T-helper 1 cell (primary cell): ENCODE measurements at regions not wholly inside any gene's neighbourhood (a gene's known extent, or its start where the extent isn't known, plus 50 kb on each side); places are given as distances from the start of the nearest gene placed in this dataset.
A peak's percentile ranks its signal among the peaks of the same experiment; 100 is the strongest.
"Not testable (repeated sequence)": the region's sequence is repeated elsewhere in the genome, so short reads cannot be mapped to it uniquely, and the experiment has no call there.

Experiments used
- DNase-seq, 5 donors: peaks; one replicate each; pipeline ENCODE4 v3.0.0-alpha.2; 2012 to 2020

DNA sequence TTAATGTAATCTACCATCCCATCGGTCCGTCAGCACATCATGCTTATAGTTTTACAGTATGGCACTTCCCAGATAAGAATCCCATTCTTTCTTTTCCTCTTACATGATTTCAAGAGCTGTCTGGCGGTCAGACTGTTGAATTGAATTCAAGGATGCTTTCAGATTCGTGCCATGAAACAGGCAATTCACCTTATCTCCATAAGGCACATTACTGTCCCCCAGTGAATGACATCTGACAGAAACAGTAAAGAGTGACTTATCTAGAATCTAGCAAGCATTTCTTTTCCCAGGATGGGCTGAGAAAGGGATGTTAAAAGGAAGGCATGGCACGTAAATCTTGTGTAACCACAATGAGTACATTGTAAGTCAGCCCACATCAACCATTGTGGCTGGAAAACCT lies 61.1 kb upstream of the SEM1 start:
- DNase-seq = no peak

DNA sequence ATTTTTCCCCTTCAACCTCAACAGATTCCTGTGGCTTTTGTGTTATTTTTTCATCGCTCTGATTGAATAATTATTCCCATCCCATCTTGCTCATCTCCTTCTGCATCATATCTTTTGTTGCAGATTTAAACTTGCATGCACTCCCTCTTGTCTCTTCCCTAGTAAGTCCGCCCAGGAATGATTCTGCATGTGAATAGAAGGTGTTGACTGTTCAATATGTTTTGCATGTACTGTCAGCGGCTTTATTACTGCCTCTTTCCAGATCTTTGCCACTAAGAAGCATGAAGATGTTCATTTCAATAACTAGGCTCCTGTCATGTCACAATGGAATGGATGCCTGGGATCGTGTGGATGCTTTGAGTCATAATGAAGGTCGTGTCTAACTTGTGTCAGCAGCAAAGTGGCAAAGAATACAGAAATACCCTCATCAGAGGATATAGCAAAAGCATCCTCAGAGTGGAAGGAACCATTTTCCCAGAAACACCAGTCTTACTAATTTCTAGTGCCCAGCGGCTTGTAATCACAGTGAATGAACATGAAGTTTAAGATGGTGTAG lies 62.6 kb upstream of the SEM1 start:
- no peak for DNase-seq

DNA sequence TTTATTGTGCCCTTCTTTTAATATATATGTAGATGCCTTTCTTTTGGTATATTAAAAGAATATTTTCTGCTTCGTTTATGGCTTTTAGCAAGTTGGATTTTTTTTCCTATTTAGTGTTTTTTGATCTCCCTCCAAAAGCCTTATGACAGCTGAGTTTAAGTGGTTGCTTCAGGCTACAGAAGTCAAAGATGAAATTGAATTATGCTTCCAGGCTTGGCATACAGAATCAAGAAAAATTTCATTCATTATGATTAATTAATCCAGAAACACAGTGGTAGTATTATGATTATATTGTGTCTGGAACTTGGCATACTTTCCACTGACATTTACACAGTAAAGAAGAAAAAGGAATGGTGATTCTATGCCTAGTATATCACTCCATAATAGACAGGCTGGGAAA lies 63.8 kb upstream of the SEM1 start:
- DNase-seq = no peak

DNA sequence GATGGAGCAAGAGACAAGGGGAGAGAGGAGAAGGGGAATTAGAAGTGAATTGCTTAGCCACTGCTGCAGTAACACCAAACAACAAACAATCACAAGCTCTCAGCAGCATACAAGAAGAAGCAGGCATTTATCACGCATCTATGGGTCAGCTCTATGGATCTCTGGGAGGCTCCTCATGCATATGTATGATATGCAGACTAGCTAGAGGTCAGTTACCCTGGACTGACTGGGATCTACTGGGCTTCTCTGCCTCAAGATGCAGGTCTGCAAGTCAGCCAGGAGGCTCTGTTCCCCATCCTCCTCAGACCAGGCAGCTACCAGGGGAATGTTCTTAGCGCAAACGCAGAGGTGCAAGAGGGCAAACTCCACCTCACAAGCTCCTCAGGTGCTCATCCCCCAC lies 64.7 kb upstream of the SEM1 start:
- no peak for DNase-seq

DNA sequence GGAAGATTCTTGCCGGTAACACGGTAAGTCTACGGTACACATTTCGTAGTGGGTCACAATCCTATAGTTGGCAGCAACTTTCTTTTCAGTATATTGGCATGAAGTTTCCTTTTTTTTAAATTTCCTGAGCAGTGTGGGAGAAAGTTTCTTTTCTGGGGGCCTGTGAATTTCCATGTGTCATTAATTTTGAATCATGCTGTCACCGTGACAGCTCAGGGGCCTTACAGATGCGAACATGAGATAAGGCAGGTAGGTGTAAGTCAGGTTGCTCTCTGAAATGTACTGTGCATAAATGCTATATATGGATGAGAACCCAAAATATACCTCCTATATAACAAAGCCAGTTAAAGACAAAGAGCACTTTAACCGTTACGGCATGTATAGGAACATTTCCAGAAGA lies 65.4 kb upstream of the SEM1 start:
- no peak for DNase-seq

DNA sequence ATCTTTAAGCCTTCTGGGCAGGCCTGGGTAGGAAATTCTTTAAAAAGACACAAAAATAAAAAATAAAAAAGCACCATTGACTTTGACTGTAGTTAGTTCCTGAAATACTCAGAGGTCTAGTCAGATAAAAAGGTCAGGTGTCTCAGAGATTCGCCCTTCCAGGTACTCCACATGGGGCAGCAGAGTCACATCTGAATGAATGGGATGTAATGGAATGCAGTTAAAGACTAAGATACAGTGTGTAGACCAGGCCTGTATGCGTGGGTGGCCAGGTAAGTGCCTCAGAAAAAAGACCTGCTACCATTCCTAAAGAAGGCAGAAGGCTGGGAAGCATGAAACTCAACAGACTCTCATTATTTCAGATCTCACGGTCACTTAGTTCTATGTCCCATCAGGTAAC lies 68.6 kb upstream of the SEM1 start:
- DNase-seq = no peak

DNA sequence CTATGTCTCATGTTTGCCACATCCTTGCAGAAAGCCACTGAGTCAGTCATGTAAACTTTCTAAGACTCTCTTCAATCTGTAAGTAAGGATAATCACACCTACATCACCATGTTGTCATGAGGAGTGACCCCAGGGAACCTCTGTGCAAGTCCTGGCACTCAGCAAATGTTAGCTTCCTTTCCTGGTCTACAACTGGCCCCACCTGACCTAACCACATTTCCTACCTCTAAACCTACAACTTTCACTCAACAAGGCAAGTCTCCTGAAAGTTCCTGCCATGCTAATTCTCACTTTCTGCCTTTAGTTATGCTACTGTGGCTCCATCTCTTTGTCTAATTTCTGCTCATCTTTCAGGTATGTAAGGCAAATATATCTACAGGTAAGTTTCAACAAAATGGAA lies 72.3 kb upstream of the SEM1 start:
- DNase-seq = no peak

DNA sequence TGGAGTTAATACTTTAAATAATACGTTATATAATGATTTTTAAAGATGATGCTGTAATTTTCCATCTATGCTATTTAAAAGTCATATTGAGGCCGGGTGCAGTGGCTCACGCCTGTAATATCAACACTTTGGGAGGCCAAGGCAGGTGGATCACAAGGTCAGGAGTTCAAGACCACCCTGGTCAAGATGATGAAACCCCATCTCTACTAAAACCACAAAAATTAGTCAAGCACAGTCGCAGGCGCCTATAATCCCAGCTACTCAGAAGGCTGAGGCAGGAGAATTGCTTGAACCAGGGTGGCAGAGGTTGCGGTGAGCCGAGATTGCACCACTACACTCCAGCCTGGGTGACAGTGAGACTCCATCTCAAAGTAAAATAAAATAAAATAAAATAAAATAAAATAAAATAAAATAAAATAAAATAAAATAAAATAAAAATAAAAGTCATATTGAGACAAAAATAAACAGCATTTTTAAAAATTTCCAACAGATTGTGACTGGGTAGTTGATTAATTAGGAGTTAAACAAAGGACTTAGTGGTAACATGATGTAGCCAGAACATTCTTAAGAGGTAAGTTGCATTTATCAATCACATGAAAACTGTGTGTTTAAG lies 73.1 kb upstream of the SEM1 start:
- not testable (repeated sequence) for DNase-seq

DNA sequence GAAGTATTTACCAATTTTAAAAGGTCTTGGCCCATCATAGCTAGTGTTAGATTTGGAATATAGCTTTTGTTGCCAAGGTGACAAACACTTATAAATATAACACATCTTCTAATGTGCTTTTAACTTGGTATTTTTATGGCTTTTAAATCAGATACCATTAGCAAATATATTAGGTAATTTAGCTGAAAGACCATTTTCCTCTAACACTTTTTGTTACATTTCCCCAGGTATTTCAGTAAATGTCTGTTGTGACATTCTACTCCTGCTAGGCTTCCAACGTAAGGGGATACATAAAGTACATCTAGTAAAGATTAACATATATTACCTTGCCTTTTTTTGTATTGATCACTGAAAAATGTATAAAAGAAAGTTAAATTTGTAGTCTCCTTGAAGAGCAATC lies 75.0 kb upstream of the SEM1 start:
- DNase-seq = no peak

DNA sequence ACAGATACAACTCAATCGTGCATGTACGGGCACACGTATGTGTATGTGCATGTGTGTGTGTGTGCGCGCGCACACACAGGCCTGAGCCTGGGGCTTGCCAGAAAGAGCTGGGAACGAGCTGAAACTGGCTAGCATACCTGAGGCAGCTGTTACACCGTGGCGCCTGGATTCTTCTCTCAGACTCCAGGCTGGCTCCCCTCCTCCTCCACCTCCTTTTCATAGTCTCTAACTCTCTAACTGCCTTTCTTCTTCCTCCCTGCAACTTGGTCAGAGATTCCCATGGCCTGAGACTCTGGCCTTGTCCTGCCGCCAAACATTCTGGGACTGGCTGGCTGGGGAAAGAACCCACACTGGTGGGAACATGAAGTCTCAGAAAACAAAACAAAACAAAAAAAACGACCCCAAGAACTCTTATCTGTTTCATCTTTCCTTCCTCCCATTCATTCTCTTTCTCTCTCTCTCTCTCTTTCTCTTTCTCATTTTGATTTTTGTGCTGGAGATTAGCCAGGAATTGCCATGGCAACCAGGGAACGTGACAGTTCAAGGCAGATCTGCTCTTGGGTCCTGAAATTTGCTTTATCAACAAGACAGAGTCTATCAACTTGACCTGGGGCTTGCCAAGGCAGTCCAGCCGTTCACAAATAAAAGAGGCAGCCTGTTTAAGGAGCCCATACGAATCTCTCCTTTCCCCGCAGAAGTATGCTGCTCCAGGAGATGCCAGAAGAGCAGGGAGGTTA lies 76.8 kb upstream of the SEM1 start:
- no peak for DNase-seq

DNA sequence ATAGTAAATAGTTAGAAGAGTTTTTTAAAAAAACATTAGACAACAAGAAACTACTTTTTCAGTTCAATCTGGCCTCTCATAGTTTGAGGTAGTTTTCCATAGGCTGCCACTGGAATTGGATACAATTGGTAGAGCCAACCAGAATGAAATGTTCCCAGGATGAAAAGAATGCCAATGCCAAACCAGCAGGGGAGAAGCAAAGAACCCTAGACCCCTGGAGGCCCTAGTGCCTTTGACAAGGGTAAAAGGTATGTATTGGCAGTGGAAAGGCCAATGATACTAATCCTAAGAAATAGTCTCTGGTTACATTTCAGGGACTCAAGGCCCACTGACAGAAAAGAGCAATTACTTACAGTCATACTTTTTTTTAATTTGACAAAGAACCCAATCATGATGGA lies 77.4 kb upstream of the SEM1 start:
- DNase-seq = no peak

DNA sequence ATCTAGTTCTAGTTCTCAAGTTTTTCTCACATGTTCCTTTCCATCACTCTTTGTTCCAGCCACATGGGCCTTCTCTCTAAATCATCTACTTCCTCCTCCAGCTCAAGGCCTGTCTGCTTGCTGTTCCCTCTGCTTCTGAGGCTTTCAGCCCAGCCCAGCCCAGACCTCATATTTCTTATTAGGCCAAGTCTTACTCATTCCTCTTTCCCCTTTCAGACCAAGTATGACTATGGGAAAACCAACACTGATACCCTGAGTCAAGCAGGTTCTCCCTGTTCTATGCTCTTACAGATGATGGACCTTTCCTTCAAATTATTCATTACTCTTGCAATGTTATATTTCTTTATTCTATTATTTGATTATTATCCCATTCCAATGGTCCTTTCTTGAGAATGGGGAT lies 80.3 kb upstream of the SEM1 start:
- no peak for DNase-seq

DNA sequence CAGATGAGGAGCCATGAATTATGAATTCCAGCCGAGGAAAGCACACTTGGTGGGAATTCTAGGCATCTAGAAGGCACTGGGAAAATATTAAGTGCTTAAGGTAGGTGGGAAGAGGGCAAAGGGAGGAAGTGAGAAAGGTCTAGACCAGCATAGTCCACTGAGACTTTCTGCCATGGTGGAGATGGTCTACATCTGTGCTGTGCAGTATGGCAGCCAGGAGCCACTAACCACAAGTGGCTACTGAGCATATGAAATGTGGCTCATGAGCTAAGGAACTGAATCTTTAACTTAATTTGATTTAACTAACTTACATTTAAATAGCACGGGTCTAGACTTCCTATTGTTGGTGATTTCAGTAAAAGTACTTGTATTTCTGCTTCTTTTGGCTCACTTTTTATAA lies 82.5 kb upstream of the SEM1 start:
- no peak for DNase-seq

DNA sequence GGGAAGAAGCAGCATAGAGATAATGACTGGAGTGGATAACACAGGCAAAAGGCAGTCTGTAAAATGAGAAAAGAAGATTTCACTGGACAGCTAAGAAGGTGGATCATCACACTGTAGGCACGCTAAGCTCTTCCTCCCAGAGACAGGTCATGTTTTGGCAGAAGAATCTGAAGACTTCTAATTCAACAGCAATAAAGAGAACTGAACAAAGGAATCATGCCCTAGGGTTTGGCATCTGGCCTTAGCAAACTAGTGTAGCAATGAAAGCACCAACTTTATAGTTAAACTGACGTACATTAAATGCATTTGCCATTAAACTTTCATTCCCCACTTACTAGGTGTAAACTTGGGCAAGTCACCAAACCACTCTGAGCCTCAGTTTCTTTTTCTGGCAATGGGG lies 84.4 kb upstream of the SEM1 start:
- no peak for DNase-seq

DNA sequence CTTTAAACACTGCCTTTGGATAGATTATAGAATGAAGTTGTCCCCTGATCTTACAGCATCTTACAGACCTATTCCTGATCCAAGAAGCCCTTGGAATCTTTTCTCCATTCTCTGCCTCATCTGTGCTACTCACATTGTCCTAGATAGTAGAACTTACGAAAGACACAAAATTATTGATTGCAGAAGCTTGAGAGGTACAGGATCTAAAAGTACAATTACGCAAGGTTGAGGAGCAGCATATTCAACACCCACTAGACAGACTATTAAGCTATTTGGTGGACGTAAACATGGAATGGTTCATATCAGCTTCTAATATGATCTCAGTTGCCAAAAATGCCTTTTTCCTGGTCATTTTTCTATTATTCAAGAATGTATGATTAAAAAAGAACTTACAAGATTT lies 90.5 kb upstream of the SEM1 start:
- DNase-seq = no peak

DNA sequence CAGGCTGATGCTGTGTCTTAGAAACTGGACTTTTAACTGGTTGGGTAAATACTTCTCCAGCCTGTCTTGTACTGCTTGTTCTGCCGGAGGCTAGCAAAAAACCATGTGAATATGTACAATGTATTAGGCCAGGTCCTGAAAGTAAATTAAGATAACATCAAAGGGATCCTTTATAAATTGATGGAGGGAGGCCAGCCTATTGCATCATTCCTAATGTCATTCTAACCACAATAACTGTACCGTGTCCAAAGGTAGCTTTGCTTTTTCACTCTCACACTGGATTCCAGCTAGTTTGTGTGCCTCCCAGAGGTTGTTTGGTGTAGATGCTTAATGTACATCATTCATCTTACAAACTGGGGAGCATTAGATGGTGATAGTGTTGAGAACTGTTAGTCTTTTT lies 91.2 kb upstream of the SEM1 start:
- no peak for DNase-seq

DNA sequence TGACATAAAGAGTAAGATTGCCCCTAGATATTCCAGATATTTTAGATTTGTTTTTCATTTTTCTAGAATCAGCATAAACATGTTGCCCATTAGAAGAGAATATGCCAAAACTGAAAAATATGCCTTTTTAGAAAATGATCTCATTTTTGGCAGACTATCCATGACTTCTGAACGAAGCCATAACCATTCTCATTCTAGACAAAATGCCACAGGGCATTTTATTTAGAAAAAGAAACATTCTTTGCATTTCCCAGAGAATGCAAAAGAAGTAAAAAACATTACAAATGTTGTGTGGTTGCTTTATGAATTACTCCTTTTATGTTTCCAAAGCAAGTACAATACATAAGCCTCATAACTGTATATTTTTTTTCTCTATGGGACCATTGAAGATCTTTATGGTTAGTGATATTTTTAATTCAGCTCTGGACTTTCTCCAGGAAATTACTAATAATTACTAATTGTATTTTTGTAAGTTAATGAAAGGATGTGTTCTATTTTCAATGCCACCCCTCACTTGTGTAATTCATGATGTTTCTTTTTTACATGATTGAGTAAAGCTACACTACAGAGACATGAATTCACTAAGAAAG lies 109.6 kb upstream of the SEM1 start:
- no peak for DNase-seq

DNA sequence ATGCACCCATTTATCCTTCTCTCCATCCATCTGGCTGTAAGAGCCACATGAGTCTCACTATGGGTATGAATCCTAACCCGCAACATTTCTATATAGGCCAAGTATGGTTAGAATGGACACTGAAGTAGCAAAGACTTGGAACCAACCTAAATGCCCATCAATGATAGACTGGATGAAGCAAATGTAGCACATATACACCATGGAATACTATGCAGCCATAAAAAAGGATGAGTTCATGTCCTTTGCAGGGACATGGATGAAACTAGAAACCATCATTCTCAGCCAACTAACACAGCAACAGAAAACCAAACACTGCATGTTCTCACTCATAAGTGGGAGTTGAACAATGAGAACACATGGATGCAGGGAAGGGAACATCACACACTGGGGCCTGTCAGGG lies 111.5 kb upstream of the SEM1 start:
- not testable (repeated sequence) for DNase-seq

DNA sequence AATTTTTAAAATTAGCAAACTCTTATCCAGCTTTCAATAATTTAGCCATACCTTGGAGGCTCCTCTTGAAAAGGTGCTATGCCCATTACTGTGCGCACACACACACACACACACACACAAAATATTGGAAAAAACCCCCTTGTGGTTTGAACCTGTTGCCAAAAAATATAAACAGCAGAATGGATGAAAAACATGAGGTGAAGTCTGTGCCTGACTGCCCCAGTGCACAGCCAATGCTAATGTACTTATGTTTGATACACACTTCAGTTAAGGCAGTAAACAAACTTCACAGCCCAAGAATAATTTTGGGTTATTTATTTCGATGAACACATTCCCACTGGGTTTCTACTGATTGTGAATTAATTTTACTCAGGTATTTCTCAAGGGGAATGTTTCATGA lies 113.2 kb upstream of the SEM1 start:
- no peak for DNase-seq

DNA sequence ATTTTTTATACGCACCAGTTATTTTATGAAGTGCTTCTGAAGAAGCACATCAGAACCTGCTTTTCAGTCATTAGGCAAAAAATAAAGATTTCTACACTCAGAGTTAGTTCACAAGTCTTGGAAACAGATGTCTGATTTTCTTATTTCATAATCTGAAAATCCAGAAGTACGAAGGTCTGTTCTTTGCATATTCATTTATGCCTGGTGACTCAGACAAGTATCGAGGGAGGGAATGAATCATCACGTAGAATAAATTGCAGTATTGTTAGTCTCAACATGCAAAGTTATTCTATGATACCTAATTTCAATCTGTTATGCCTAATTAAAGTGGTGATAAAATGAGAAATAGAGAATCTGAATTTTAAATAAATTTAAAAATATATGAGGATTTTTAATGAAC lies 113.6 kb upstream of the SEM1 start:
- DNase-seq = peak in 1 of 5 donors; percentile 3

DNA sequence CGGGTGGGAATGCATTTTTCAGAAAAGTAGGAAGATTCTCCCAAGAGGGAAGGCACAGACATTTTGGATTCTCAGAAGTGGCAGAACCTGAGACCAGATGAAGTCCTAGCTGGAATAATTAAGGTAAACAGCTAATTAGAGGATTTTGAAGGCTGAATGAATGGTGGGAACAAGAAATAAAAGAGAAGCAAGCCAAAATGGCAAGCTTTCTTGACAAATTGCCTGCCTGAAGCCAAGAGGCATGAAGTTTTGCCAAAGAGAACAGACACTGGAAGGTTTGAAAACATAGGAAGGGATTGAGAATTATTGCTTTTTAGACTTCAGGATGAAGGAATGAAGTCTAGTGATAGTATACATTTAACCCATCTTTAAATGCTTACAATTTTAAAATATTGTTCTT lies 115.0 kb upstream of the SEM1 start:
- DNase-seq = no peak

DNA sequence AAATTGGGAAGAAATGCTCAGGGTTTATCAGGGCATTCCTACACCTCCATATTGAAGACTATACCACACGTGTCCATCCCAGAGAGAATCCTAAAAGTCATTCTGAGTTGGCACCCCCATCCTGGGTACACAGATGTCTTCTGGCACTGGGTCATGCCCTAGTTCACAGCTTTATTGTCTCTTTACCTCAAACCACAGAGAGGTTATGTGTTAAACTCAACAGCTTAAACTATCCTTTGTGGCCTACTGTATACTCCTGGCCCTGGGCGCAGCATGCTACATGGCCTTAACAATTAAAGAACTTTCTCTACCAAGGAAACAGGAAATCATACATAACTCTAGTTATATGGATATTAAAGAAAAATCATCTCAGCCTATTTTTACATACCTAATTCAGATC lies 115.6 kb upstream of the SEM1 start:
- no peak for DNase-seq

DNA sequence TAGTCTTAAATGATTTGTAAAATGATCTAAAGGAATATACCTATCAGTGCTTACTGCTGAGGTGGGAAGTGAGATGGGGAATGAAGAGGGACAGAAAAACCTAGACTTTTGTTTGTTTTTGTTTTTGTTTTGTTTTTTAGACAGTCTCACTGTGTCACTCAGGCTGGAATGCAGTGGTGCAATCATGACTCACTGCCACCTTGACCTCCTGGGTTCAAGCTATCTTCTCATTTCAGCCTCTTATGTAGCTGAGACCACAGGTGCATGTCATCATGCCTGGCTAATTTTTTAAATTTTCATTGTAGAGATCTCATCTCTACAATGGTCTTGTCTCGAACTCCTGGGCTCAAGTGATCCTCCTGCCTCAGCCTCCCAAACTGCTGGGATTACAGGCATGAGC lies 116.4 kb upstream of the SEM1 start:
- DNase-seq = no peak

DNA sequence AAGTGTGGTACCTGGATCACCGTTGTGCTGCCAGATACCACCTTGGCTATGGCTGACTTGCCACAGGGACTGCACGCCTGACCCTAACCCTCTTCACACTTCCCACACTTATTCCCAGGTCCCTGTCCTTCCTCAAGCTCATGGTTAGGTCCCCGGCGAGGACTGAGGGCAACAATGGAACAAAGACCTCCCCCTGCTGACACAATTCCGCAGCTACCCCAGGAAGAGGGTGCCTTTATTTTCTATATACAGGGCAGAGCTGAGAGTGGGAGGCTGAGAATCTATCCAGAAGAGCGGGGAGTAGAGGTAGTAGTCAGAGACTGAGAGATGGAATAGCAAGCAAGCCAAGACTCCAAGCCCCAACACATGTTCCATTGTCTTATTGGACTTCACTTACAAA lies 118.1 kb upstream of the SEM1 start:
- no peak for DNase-seq
